Transverse colon (tissue), 3 donors: ENCODE measurements at regions not wholly inside any gene's neighbourhood (a gene's known extent, or its start where the extent isn't known, plus 50 kb on each side); places are given as distances from the start of the nearest gene placed in this dataset.

Experiments
- CTCF ChIP-seq, 5 experiments: fragments of 200-600 bp in 3 of 5; fragments of 450-650 bp in 2 of 5; sonication (generic) in 3 of 5; IDR thresholded peaks; 1 replicate in 2 of 5; 2 replicates in 3 of 5; pipeline ENCODE4 v1.5.1; 2016 to 2017; ENCODE audit warnings: antibody characterized with exemption in 5 of 5, inconsistent platforms in 3 of 5, mild to moderate bottlenecking in 2 of 5, moderate library complexity in 1 of 5
- POLR2A ChIP-seq: fragments of 450-650 bp; IDR thresholded peaks from one replicate; pipeline ENCODE4 v1.6.1; 2016; ENCODE audit warnings: antibody characterized with exemption, mild to moderate bottlenecking, moderate library complexity

GRCh38 chr4:177680308-177680707 lies 238.1 kb upstream of the AGA start:
- TF ChIP-seq POLR2A (no peak), CTCF (IDR thresholded peaks at IDR 0.05) (no peak)
